Adrenal gland (tissue), 5 donors: ENCODE measurements at regions not wholly inside any gene's neighbourhood (a gene's known extent, or its start where the extent isn't known, plus 50 kb on each side); places are given as distances from the start of the nearest gene placed in this dataset.

Experiments used
- POLR2A ChIP-seq, 2 donors: fragments of 450-650 bp; IDR thresholded peaks; one replicate each; pipeline ENCODE4 v1.6.1; 2017; ENCODE audit warnings: antibody characterized with exemption in 2 of 2, mild to moderate bottlenecking in 2 of 2, moderate library complexity in 1 of 2
- TF ChIP-seq, protein P1 (sequence below), 6 experiments: fragments of 450-650 bp in 4 of 6; fragments of 200-600 bp in 2 of 6; sonication (generic) in 1 of 6; IDR thresholded peaks; 1 replicate in 5 of 6; 2 replicates in 1 of 6; pipeline versions ENCODE4 v1.5.1 to v1.8.0; 2016 to 2021; ENCODE audit warnings: antibody characterized with exemption in 6 of 6, mild to moderate bottlenecking in 2 of 6, moderate library complexity in 1 of 6
- donor health status: DM: no; HTN: no; CAD: no.

DNA sequence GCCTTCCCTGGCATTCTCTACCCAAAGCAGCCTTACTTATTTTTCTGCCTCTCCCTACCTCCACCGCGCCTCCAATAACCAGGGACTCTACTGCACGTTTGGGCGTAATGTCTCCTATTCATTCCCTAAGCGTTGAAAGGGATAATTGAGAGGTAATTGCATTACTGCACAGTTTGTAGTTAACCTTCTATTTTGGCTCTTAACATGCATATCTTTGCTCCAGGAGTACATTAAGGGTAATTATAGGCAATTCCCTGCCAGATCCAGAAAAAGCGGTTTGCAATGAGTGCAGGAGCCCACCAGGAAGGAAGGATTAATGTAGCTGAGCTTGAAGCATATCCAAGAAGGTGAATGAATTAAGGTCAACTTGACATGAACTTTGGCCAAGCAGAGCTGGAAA, 558.4 kb downstream of the TYW1 start:
- TF ChIP-seq, protein P1, sequence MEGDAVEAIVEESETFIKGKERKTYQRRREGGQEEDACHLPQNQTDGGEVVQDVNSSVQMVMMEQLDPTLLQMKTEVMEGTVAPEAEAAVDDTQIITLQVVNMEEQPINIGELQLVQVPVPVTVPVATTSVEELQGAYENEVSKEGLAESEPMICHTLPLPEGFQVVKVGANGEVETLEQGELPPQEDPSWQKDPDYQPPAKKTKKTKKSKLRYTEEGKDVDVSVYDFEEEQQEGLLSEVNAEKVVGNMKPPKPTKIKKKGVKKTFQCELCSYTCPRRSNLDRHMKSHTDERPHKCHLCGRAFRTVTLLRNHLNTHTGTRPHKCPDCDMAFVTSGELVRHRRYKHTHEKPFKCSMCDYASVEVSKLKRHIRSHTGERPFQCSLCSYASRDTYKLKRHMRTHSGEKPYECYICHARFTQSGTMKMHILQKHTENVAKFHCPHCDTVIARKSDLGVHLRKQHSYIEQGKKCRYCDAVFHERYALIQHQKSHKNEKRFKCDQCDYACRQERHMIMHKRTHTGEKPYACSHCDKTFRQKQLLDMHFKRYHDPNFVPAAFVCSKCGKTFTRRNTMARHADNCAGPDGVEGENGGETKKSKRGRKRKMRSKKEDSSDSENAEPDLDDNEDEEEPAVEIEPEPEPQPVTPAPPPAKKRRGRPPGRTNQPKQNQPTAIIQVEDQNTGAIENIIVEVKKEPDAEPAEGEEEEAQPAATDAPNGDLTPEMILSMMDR (IDR thresholded peaks at IDR 0.05) = no peak
- no peak for TF ChIP-seq POLR2A (IDR thresholded peaks at IDR 0.05)
